Retinal pigment epithelial cell (primary cell): ENCODE measurements at regions not wholly inside any gene's neighbourhood (a gene's known extent, or its start where the extent isn't known, plus 50 kb on each side); places are given as distances from the start of the nearest gene placed in this dataset.

Experiments used
- DNase-seq: peaks from one replicate; pipeline ENCODE4 v3.0.0-alpha.2; 2010; ENCODE audit warnings: low read depth
- H3K4me3 ChIP-seq: 2 replicates; pipeline ENCODE4 v1.5.1; 2011; ENCODE audit warnings: mild to moderate bottlenecking, low read length, control low read depth, moderate library complexity
- TF ChIP-seq, protein P1 (sequence below): conservative IDR thresholded peaks from 2 replicates; pipeline ENCODE4 v1.5.1; 2011; ENCODE audit warnings: low read depth, low read length, control low read depth, inconsistent platforms

DNA sequence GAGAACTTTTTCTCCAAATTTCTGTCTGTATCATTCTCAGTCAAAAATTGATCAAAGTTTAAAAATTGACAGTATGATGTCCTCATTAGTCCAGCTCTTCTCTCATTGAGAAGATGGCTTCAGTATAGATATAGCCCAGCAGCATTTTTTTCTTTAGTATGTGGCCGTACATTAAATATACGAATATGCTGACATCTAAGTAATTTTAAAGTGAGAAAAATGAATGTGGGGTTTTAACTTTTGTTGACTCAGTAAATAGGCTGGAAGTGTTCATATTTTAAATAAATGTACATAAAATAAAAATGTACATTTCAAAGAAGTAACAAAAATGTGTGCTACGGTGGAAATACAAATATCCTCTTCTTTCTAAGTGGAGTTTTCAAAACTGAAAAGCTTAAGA lies 123.5 kb upstream of the PKN2 start:
- no peak overlapping the region for H3K4me3 ChIP-seq
- TF ChIP-seq, protein P1, sequence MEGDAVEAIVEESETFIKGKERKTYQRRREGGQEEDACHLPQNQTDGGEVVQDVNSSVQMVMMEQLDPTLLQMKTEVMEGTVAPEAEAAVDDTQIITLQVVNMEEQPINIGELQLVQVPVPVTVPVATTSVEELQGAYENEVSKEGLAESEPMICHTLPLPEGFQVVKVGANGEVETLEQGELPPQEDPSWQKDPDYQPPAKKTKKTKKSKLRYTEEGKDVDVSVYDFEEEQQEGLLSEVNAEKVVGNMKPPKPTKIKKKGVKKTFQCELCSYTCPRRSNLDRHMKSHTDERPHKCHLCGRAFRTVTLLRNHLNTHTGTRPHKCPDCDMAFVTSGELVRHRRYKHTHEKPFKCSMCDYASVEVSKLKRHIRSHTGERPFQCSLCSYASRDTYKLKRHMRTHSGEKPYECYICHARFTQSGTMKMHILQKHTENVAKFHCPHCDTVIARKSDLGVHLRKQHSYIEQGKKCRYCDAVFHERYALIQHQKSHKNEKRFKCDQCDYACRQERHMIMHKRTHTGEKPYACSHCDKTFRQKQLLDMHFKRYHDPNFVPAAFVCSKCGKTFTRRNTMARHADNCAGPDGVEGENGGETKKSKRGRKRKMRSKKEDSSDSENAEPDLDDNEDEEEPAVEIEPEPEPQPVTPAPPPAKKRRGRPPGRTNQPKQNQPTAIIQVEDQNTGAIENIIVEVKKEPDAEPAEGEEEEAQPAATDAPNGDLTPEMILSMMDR = no peak
- DNase-seq = no peak

DNA sequence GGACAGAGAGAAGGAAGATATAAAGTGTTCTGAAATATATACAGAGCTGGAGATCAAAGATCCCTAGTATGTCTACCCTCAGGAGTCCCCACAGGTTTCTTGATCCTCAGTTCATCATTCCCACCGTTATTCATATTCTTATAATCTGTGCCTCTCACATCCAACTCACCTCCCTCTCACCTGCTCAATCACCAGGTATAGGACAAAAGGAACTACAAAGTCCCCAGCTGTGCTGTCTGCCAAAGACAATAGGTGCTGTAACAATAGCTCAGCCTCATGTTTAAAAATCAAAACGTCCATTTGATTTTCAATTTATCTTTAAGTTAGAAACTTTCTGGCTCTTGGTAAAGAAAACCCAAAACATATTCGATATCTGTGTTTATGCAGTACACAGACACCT lies 121.1 kb upstream of the PKN2 start:
- TF ChIP-seq, protein P1 = no peak
- no peak overlapping the region for H3K4me3 ChIP-seq
- no peak for DNase-seq

DNA sequence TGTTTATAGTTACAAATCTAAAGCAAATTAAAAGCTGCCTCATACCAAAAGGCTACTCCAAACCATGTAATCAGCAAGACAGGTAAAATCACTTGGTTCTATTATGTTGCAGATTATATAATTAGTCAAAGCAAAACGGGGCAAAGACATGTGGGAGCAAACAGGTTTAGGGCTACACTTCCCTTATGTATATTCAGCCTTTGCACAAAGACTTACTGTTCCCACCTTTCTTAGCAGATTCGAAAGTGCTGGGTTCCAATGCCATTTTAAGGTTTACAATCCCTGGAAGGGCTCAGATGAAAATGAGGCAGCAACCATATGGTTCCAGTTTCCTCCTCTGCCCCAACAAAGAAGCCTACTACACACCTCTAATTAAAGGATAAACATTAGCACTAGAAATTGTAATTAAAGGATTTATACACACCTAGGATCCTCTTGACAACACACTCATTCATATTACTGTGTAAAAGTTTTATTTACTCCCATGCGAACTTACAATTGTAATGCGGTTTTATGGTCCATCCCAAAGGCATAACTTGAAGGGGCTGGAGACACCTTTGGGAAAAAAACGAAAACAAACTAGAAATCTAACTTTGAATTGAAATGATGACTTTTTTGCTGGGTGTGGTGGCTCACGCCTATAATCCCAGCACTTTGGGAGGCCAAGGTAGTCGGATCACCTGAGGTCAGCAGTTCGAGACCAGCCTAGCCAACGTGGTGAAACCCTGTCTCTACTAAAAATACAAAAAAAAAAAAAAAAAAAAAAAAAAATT lies 117.3 kb upstream of the PKN2 start:
- H3K4me3 ChIP-seq = no peak overlapping the region
- DNase-seq = no peak
- TF ChIP-seq, protein P1 = no peak

DNA sequence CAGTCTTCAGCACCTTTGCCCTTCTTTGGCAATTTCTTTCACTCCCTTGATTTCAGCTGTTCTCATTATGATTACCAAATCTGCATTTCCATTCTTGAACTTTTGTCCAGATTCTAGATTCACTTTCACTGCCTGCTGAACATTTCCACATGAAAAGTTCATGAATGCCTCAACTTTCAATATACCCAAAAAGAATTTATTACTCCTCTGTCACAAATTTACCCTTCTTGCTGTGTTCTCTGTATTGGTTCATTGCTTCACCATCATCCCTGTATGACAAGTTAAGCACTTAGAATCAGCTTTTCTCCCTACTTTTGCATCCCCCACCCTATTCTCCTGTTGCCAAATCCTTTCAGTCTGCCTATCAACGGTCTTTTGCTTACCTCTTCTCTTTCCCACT lies 112.6 kb upstream of the PKN2 start:
- TF ChIP-seq, protein P1 = no peak
- H3K4me3 ChIP-seq = no peak overlapping the region
- no peak for DNase-seq

DNA sequence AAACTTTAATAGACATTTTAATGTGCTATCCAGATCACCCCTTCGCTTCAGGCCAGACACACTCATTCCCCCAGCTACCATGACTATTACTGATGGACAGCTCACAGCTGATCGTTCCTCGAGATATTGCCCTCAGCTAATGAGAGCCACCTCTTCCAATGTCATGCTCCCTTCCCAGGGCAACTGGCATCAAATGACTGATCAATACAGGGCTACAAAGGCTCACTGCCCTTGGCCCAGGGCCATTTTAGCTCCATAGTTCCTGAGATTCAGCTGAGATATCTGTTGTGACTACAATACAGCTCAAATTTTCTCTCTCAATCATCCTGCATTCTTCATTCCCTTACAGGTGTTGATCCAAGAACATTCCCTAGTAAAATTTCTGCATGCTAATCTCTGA lies 104.5 kb upstream of the PKN2 start:
- TF ChIP-seq, protein P1 = no peak

DNA sequence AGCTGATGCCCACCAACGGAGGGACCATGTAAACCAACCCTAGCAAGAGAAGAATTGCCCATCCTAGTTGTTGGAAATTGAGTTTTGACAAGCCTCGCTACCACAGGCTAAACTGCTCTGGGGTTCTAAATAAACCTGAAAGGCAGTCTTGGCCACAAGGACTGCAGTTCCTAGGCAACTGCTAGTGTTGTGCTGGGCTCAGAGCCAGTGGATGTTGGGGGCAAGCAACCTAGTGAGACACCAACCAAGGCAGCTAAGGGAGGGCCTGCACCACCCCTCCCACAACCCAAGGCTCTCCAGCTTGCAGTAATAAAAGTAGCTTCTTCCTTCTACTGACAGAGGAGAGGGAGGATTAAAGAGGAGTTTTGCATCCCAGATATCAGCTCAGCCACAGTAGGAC lies 102.4 kb upstream of the PKN2 start:
- no peak for DNase-seq
- no peak overlapping the region for H3K4me3 ChIP-seq
- TF ChIP-seq, protein P1 = no peak

More for the DNA sequence above, 104.5 kb upstream of the PKN2 start:
- DNase-seq = no peak
- no peak overlapping the region for H3K4me3 ChIP-seq

DNA sequence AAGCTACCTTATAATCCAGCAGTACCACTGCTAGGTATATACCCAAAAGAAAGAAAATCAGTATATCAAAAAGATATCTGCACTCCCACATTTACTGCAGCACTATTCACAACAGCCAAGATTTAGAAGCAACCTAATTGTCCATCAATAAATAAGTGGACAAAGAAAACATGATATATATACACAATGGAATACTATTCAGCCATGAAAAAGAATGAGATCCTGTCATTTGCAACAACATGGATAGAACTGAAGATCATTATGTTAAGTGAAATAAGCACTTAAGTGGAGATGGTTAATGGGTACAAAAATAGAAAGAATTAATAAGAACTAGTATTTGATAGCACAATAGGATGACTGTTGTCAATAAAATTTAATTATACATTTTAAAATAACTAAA lies 90.7 kb upstream of the PKN2 start:
- DNase-seq = no peak
- TF ChIP-seq, protein P1 = no peak
- H3K4me3 ChIP-seq = no peak overlapping the region
